ENCODE measurements at regions not wholly inside any gene's neighbourhood (a gene's known extent, or its start where the extent isn't known, plus 50 kb on each side); places are given as distances from the start of the nearest gene placed in this dataset.

DNA sequence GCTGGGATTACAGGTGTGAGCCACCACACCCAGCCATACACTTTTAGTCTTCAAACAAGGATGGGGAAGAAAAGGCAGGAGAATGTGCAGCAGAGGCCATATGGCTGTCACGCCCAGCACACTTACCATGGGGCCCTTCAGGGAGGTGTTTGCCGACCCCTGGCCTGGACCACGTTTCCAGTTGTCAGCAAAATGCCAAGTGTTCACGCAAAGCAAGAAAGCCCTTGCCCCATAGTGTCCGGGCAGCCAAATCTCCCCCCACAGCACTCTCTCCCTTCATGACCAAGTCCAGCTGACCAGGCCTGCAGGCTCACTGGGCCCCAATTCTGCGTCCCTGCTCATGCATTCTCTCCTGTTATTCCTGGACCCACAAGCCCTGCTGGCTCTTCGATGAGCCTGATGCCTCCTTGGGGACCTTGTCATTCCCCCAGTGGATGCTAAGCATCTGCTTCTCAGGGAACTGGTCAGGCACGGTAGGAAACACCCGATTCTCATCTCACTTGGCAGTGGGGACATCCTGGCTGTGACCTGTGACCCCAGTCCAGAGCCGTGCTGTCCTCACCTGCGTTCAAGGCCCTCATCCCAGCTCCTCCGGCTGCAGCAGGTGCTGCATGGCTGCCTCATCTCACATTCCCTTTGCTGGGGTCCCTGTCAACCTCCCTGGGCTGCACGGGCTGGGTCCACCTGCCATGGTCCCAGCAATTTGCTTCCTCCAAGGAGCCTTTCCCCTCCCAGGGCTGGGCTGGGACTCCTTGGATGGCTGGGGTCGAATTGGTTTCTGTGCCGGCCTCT is 96.4 kb downstream of the CTTN start:
- DNase-seq: peak in 1 of 3 donors; percentile 40
- peaks cover 0 to 12% (median 0%) of the 10 kb centered on the region in 4 donors for H3K9me3 ChIP-seq
- no peaks in the 10 kb centered on the region for H3K27me3 ChIP-seq
- TF ChIP-seq, protein P1, sequence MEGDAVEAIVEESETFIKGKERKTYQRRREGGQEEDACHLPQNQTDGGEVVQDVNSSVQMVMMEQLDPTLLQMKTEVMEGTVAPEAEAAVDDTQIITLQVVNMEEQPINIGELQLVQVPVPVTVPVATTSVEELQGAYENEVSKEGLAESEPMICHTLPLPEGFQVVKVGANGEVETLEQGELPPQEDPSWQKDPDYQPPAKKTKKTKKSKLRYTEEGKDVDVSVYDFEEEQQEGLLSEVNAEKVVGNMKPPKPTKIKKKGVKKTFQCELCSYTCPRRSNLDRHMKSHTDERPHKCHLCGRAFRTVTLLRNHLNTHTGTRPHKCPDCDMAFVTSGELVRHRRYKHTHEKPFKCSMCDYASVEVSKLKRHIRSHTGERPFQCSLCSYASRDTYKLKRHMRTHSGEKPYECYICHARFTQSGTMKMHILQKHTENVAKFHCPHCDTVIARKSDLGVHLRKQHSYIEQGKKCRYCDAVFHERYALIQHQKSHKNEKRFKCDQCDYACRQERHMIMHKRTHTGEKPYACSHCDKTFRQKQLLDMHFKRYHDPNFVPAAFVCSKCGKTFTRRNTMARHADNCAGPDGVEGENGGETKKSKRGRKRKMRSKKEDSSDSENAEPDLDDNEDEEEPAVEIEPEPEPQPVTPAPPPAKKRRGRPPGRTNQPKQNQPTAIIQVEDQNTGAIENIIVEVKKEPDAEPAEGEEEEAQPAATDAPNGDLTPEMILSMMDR (IDR thresholded peaks at IDR 0.05): no peak
- no peak for TF ChIP-seq POLR2A (IDR thresholded peaks at IDR 0.05)
- no peaks in the 10 kb centered on the region for H3K4me1 ChIP-seq
- no peak overlapping the region for H3K27ac ChIP-seq
- H3K4me3 ChIP-seq: no peak overlapping the region
- peaks cover 0 to 3% (median 0%) of the 10 kb centered on the region in 3 donors for H3K36me3 ChIP-seq

DNA sequence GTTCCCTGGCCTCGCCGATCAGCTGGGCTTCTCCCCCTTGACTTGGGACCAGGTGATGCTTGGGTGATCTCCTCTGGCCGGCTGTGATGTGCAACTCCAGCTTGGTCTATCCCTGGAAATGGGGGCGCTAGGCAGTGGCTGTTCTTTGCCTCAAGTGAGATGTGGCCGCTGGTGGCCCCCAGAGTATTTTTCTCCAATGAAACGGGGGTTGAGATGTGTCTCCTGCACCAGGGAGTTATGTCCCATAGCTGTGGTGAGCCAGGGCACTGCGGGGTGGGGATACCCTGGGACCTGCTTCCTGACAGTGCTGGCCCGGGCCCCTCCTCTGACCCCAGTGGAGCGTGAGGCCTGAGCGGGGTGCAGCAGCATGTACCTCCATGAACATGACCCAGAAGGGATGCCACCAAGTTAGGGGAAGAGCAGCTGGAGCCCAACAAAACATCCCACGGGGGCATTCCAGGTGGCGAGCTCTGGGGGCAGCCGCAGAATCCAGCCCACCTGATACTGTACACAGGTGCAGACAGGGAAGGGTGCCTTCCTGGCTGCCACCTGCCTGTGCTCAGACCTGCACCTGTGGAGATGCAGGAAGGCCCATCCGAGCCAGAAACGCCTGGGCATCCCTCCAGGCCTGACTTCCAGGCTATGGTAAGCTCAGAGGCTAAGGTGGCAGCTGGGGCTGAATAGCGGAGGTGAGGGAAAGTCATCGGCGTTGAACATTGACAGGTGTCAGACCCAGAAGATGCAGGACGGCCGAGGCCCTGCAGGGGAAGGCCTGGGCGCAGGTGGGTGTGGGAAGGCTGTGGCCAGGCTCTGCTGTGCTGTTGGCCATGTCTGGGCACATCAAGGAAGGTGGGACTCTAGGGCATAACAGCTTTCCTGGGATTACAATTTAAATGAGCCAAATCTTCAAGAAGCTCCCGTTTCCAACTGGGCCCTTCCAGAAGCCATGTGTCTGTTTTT is 97.3 kb downstream of the CTTN start:
- DNase-seq: peak in 1 of 3 donors; percentile 29

DNA sequence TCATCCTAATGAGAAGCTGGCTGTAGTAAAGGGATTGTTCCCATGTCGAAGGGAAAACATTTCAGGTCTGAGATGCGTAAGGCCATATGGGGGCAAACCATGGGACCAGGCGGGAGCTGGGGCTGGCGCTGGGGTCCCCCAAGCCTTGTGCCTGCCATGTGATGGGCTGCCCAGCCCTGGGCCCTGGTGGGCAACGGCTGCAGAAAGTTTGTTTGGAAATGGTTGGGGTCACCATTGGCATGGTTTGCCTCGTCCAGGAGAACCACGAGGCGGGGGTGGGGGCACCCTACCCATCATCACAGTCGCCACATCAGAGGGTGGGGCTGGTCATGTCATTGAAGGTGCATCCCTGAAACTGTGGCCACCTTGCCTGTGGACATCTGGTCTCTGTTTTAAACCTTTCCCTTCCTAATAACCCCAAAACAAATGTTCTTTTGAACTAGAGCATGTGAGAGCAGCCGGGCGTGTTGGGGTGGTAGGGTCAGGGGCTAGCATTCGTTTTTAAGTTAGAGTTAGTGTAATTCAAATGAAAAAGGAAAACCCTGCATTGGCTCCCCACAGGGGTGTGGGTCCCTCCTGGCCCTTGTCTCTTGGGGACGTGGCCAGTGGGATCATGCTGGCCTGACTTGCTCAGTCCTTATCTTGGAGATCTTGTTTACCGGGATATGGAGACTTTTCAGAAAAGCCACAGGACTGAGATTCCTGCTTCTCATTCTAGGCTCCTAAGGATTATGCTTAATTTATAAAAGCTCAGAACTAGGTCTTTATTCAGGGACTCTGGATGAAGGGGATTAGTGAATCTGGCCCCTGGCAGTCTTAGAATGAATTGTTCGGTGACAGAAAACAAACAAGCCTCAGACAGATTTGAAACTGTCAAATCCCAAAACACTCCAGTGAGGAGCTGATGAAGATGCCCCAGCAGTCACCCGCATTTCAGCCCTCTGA is 98.5 kb downstream of the CTTN start:
- Histone ChIP-seq H3K27ac (no peak overlapping the region), H3K4me3 (no peak overlapping the region), H3K4me1 (no peaks in the 10 kb centered on the region), H3K9me3 (no peaks in the 10 kb centered on the region), H3K36me3 (no peaks in the 10 kb centered on the region), H3K27me3 (no peaks in the 10 kb centered on the region)
- peak in 1 of 3 donors; percentile 12 for DNase-seq
- TF ChIP-seq POLR2A (IDR thresholded peaks at IDR 0.05): no peak
- TF ChIP-seq, protein P1 (IDR thresholded peaks at IDR 0.05): no peak

More for the DNA sequence above, 97.3 kb downstream of the CTTN start:
- H3K27ac ChIP-seq: no peak overlapping the region
- peaks cover 0 to 2% (median 0%) of the 10 kb centered on the region in 3 donors for H3K36me3 ChIP-seq
- no peak overlapping the region for H3K4me3 ChIP-seq
- H3K27me3 ChIP-seq: no peaks in the 10 kb centered on the region
- H3K9me3 ChIP-seq: peaks cover 0 to 6% (median 0%) of the 10 kb centered on the region in 4 donors
- no peaks in the 10 kb centered on the region for H3K4me1 ChIP-seq
- TF ChIP-seq, protein P1 (IDR thresholded peaks at IDR 0.05): no peak
- no peak for TF ChIP-seq POLR2A (IDR thresholded peaks at IDR 0.05)

DNA sequence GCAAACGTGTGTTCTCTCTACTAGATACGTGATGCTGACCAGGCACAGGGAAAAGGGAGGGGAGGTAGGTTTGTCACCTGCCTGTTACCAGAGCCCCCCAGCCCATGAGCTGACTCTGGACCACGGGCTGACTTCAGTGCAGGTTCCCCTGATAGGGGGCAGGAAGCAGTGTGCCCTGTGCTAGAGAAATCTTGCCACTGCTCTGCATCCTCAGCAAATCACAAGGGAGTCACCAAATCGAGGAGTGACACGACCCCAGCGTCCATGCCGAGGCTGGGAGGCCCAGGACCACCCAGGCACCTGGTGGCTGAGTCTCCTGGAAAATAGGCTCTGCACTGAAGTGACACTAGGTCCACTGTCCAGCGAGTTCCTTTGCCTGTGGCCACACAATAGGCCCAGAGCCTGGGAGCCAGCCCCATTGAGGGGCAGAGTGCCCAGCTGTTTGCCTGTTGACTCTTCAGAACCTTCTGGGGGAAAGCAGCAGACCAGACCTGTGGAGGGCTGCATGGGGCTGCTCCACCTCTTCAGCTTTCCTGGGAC is 99.3 kb downstream of the CTTN start:
- H3K9me3 ChIP-seq: no peaks in the 10 kb centered on the region
- no peak for TF ChIP-seq POLR2A (IDR thresholded peaks at IDR 0.05)
- TF ChIP-seq, protein P1 (IDR thresholded peaks at IDR 0.05): no peak
- H3K27ac ChIP-seq: no peak overlapping the region
- H3K4me1 ChIP-seq: no peaks in the 10 kb centered on the region
- H3K4me3 ChIP-seq: no peak overlapping the region
- H3K36me3 ChIP-seq: no peaks in the 10 kb centered on the region
- no peaks in the 10 kb centered on the region for H3K27me3 ChIP-seq
- peak in 1 of 3 donors; percentile 25 for DNase-seq
